Left lung (tissue), 4 donors: ENCODE measurements at regions not wholly inside any gene's neighbourhood (a gene's known extent, or its start where the extent isn't known, plus 50 kb on each side); places are given as distances from the start of the nearest gene placed in this dataset.

Experiments used
- ATAC-seq: fragments of 200-7000 bp; cut with Tn5 transposase; one replicate; pipeline ENCODE4 v1.9.1; 2020; ENCODE audit warnings: moderate library complexity
- DNase-seq, 4 donors: peaks; one replicate each; pipeline ENCODE4 v3.0.0-alpha.2; 2013 to 2020
- H3K27ac ChIP-seq, 2 donors: fragments of 200-600 bp; sonication (generic) in 1 of 2; one replicate each; pipeline versions ENCODE4 v1.5.0 to v1.8.0; 2020 to 2021
- H3K27me3 ChIP-seq, 2 donors: fragments of 200-600 bp; sonication (generic) in 1 of 2; one replicate each; pipeline versions ENCODE4 v1.5.0 to v1.8.0; 2020 to 2021
- H3K36me3 ChIP-seq, 2 donors: fragments of 200-600 bp; sonication (generic) in 1 of 2; one replicate each; pipeline versions ENCODE4 v1.5.0 to v1.8.0; 2020 to 2021
- H3K4me1 ChIP-seq, 2 donors: fragments of 200-600 bp; one replicate each; pipeline ENCODE4 v1.8.0; 2021
- H3K4me3 ChIP-seq, 2 donors: fragments of 200-600 bp; sonication (generic) in 1 of 2; one replicate each; pipeline versions ENCODE4 v1.5.0 to v1.8.0; 2020 to 2021; ENCODE audit warnings: mild to moderate bottlenecking in 1 of 2
- H3K9me3 ChIP-seq, 2 donors: fragments of 200-600 bp; sonication (generic) in 1 of 2; one replicate each; pipeline versions ENCODE4 v1.5.0 to v1.8.0; 2020 to 2021
- CTCF ChIP-seq, 2 donors: fragments of 200-600 bp; sonication (generic) in 1 of 2; IDR thresholded peaks; one replicate each; pipeline versions ENCODE4 v1.5.0 to v1.8.0; 2021; ENCODE audit warnings: antibody characterized with exemption in 2 of 2
- intact Hi-C, 2 donors: fragments of 100-400 bp; cut with DNase I; formaldehyde crosslinking; loops; one replicate each; pipeline versions ENCODE4 v1.11.2 to v1.14.2; 2022
- donor health status: DM: no; HTN: yes; CAD: no.
- donor health status: DM: no; HTN: no; CAD: no.

- Histone ChIP-seq H3K4me3 (no peak overlapping the region), H3K9me3 (no peaks in the 10 kb centered on the region), H3K36me3 (no peaks in the 10 kb centered on the region), H3K4me1 (no peaks in the 10 kb centered on the region), H3K27ac (no peak overlapping the region), H3K27me3 (peaks cover 0 to 11% of the 10 kb centered on the region in 2 donors)
- DNase-seq (no peak), ATAC-seq (no peak)
- TF ChIP-seq CTCF (IDR thresholded peaks at IDR 0.05) = no peak
- intact Hi-C loops = no loop called here
Observed at GRCh38 chr19:31145007-31145406, 204.2 kb downstream of the TSHZ3 start.

- DNase-seq (no peak), ATAC-seq (no peak)
- no peaks in the 10 kb centered on the region for H3K36me3 ChIP-seq
- intact Hi-C loops = no loop called here
- no peak overlapping the region for H3K4me3 ChIP-seq
- H3K9me3 ChIP-seq = no peaks in the 10 kb centered on the region
- no peak for TF ChIP-seq CTCF (IDR thresholded peaks at IDR 0.05)
- H3K4me1 ChIP-seq = no peaks in the 10 kb centered on the region
- peaks cover 0 to 11% of the 10 kb centered on the region in 2 donors for H3K27me3 ChIP-seq
- H3K27ac ChIP-seq = no peak overlapping the region
Observed at GRCh38 chr19:31144075-31144870, 205.0 kb downstream of the TSHZ3 start.

- H3K27me3 ChIP-seq = peaks cover 0 to 4% of the 10 kb centered on the region in 2 donors
- TF ChIP-seq CTCF (IDR thresholded peaks at IDR 0.05) = no peak
- DNase-seq (no peak), ATAC-seq (no peak)
- H3K4me3 ChIP-seq = no peak overlapping the region
- intact Hi-C loops = no loop called here
- H3K4me1 ChIP-seq = no peaks in the 10 kb centered on the region
- no peaks in the 10 kb centered on the region for H3K9me3 ChIP-seq
- H3K36me3 ChIP-seq = no peaks in the 10 kb centered on the region
- H3K27ac ChIP-seq = no peak overlapping the region
Observed at GRCh38 chr19:31141301-31141700, 207.9 kb downstream of the TSHZ3 start.

- H3K4me3 ChIP-seq = no peak overlapping the region
Observed at GRCh38 chr19:31140717-31141116, 208.5 kb downstream of the TSHZ3 start.

More at GRCh38 chr19:31140717-31141116, 208.5 kb downstream of the TSHZ3 start:
- ATAC-seq (no peak), DNase-seq (no peak)
- intact Hi-C loops = no loop called here
- Histone ChIP-seq H3K4me1 (no peaks in the 10 kb centered on the region), H3K9me3 (no peaks in the 10 kb centered on the region), H3K27me3 (no peaks in the 10 kb centered on the region), H3K27ac (no peak overlapping the region), H3K36me3 (no peaks in the 10 kb centered on the region)
- no peak for TF ChIP-seq CTCF (IDR thresholded peaks at IDR 0.05)
